ENCODE measurements at regions not wholly inside any gene's neighbourhood (a gene's known extent, or its start where the extent isn't known, plus 50 kb on each side); places are given as distances from the start of the nearest gene placed in this dataset.

DNA sequence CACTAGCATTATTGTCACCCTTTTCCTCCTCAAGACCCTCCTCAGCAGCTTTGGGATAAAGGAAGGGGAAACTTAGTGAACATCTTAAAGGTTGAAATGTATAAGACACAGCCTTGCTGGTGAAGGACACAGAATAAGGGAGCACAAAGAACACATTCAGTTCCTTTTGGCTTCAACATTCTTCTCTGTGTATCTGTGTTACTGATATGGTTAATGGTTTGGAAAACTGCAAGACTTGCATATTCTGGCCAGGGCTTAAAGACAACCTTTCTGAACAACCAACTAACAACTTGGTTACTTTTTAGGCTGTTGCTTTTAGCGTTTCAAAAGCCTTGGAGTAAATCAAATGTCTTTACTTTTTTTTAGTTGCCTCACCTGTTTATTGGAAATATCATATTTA, 680.5 kb downstream of the MECOM start:
- no peak overlapping the region for H3K4me3 ChIP-seq (ENCODE audit: low read length)
- no peaks in the 10 kb centered on the region for H3F3A ChIP-seq (ENCODE audit: insufficient read depth, low read length, poor library complexity, severe bottlenecking)
- no peaks in the 10 kb centered on the region for H3K27me3 ChIP-seq (ENCODE audit: insufficient read depth, low read depth, low read length)
- no peak overlapping the region for H3K4me2 ChIP-seq (ENCODE audit: low read length)
- no peak for TF ChIP-seq TAF1 (IDR thresholded peaks at IDR 0.05; ENCODE audit: low read depth)
- TF ChIP-seq EP300 (conservative IDR thresholded peaks at IDR 0.05; ENCODE audit: poor library complexity, severe bottlenecking), result no peak
- TF ChIP-seq POLR2AphosphoS5 (IDR thresholded peaks at IDR 0.05), result no peak
- no peak for TF ChIP-seq MXI1 (conservative IDR thresholded peaks at IDR 0.05; ENCODE audit: poor library complexity, severe bottlenecking)
- no peak for TF ChIP-seq REST (IDR thresholded peaks at IDR 0.05; ENCODE audit: borderline replicate concordance)
- TF ChIP-seq, protein P1, sequence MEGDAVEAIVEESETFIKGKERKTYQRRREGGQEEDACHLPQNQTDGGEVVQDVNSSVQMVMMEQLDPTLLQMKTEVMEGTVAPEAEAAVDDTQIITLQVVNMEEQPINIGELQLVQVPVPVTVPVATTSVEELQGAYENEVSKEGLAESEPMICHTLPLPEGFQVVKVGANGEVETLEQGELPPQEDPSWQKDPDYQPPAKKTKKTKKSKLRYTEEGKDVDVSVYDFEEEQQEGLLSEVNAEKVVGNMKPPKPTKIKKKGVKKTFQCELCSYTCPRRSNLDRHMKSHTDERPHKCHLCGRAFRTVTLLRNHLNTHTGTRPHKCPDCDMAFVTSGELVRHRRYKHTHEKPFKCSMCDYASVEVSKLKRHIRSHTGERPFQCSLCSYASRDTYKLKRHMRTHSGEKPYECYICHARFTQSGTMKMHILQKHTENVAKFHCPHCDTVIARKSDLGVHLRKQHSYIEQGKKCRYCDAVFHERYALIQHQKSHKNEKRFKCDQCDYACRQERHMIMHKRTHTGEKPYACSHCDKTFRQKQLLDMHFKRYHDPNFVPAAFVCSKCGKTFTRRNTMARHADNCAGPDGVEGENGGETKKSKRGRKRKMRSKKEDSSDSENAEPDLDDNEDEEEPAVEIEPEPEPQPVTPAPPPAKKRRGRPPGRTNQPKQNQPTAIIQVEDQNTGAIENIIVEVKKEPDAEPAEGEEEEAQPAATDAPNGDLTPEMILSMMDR (IDR thresholded peaks at IDR 0.05; ENCODE audit: poor library complexity, severe bottlenecking), result no peak
- TF ChIP-seq EZH2 (IDR thresholded peaks at IDR 0.05; ENCODE audit: borderline replicate concordance, insufficient read depth, low read length, poor library complexity, severe bottlenecking), result no peak
- TF ChIP-seq RAD21 (conservative IDR thresholded peaks at IDR 0.05), result no peak
- TF ChIP-seq SMC3 (conservative IDR thresholded peaks at IDR 0.05; ENCODE audit: poor library complexity), result no peak
- no peak overlapping the region for H3K9ac ChIP-seq (ENCODE audit: low read length)
- H2AFZ ChIP-seq (ENCODE audit: low read depth, low read length), result no peak overlapping the region
- H3K9me3 ChIP-seq (ENCODE audit: low read length), result no peaks in the 10 kb centered on the region
- no peak overlapping the region for H3K27ac ChIP-seq (ENCODE audit: low read length)
- H3K36me3 ChIP-seq (ENCODE audit: insufficient read depth, low read length), result no peaks in the 10 kb centered on the region
- no peaks in the 10 kb centered on the region for H3K79me2 ChIP-seq (replicated peaks; ENCODE audit: insufficient read depth, low read length)
- no peaks in the 10 kb centered on the region for H4K20me1 ChIP-seq (ENCODE audit: insufficient read depth)
- no peaks in the 10 kb centered on the region for H3K9me2 ChIP-seq (ENCODE audit: insufficient read depth, low read length)

GRCh38 chr3:168981396-168981795, 682.1 kb downstream of the MECOM start:
- H3K79me2 ChIP-seq (replicated peaks; ENCODE audit: insufficient read depth, low read length), result no peaks in the 10 kb centered on the region

More at GRCh38 chr3:168981396-168981795, 682.1 kb downstream of the MECOM start:
- Histone ChIP-seq H3K4me2 (ENCODE audit: low read length) (no peak overlapping the region), H3F3A (ENCODE audit: insufficient read depth, low read length, poor library complexity, severe bottlenecking) (no peaks in the 10 kb centered on the region), H3K9ac (ENCODE audit: low read length) (no peak overlapping the region), H4K20me1 (ENCODE audit: insufficient read depth) (no peaks in the 10 kb centered on the region), H2AFZ (ENCODE audit: low read depth, low read length) (no peak overlapping the region), H3K36me3 (ENCODE audit: insufficient read depth, low read length) (no peaks in the 10 kb centered on the region), H3K4me3 (ENCODE audit: low read length) (no peak overlapping the region), H3K9me3 (ENCODE audit: low read length) (no peaks in the 10 kb centered on the region), H3K9me2 (ENCODE audit: insufficient read depth, low read length) (no peaks in the 10 kb centered on the region), H3K27ac (ENCODE audit: low read length) (no peak overlapping the region), H3K27me3 (ENCODE audit: insufficient read depth, low read depth, low read length) (no peaks in the 10 kb centered on the region)
- TF ChIP-seq POLR2AphosphoS5 (IDR thresholded peaks at IDR 0.05), result no peak
- no peak for TF ChIP-seq RAD21 (conservative IDR thresholded peaks at IDR 0.05)
- TF ChIP-seq EZH2 (IDR thresholded peaks at IDR 0.05; ENCODE audit: borderline replicate concordance, insufficient read depth, low read length, poor library complexity, severe bottlenecking), result no peak
- TF ChIP-seq REST (IDR thresholded peaks at IDR 0.05; ENCODE audit: borderline replicate concordance), result no peak
- TF ChIP-seq TAF1 (IDR thresholded peaks at IDR 0.05; ENCODE audit: low read depth), result no peak
